HCT116 (cell line): ENCODE measurements at regions not wholly inside any gene's neighbourhood (a gene's known extent, or its start where the extent isn't known, plus 50 kb on each side); places are given as distances from the start of the nearest gene placed in this dataset.

Experiments used
- ATAC-seq: fragments of 200-7000 bp; cut with Tn5 transposase; 2 replicates; pipeline ENCODE4 v1.9.1; 2020; ENCODE audit warnings: mild to moderate bottlenecking, moderate library complexity
- BruUV-seq: library from RNA; stranded (reverse); fragments of 400-500 nt; replicated peaks from 2 replicates; lab custom pipeline; 2021; lab: Mats Ljungman, UMichigan
- CTCF ChIA-PET: fragments of 300-600 bp; sonication (Branson Sonifier 250); formaldehyde crosslinking; loops from one replicate; lab custom pipeline; 2021; ENCODE audit warnings: antibody characterized with exemption; lab: Charles Lee
- POLR2A ChIA-PET: fragments of 300-600, 350-600 bp; sonication (Branson Sonifier 250); formaldehyde crosslinking; loops from one replicate; lab custom pipeline; 2021; ENCODE audit warnings: antibody characterized with exemption; lab: Charles Lee
- RAD21 ChIA-PET, 2 experiments: fragments of 300-600 bp; sonication (Branson Sonifier 250); formaldehyde crosslinking; loops; one replicate each; lab custom pipeline; 2023; ENCODE audit warnings: low total read pairs in 2 of 2; ENCODE audit not compliant: uncharacterized antibody in 2 of 2, unreplicated experiment in 2 of 2, low non-redundant PET in 1 of 2; lab: Charles Lee
- DNase-seq: peaks from one replicate; pipeline ENCODE4 v3.0.0-alpha.2; 2010; ENCODE audit warnings: low read depth, low spot score
- H2AFZ ChIP-seq: fragments of 200-600 bp; shearing (Covaris generic), sonication (generic); 2 replicates; pipeline ENCODE4 v1.6.1; 2017; ENCODE audit warnings: low read depth, mixed run types, mixed read lengths, antibody characterized with exemption, low read length; ENCODE audit not compliant: poor library complexity, severe bottlenecking
- H3K27ac ChIP-seq: 2 replicates; pipeline ENCODE4 v1.5.1; 2012; ENCODE audit warnings: low read depth, low read length
- H3K27me3 ChIP-seq: fragments of 200-600 bp; sonication (generic); 2 replicates; pipeline ENCODE4 v1.6.1; 2016; ENCODE audit warnings: mixed run types, low read length, mixed read lengths; ENCODE audit not compliant: insufficient read depth
- H3K36me3 ChIP-seq, 2 experiments: fragments of 200-500 bp in 1 of 2; fragments of 200-600 bp in 1 of 2; sonication (Bioruptor generic) in 1 of 2; sonication (generic) in 1 of 2; 2 replicates each; pipeline versions ENCODE4 v1.5.1 to v1.6.1; 2014 to 2016; ENCODE audit warnings: low read length in 2 of 2, inconsistent platforms in 1 of 2, mixed read lengths in 1 of 2, mixed run types in 1 of 2; ENCODE audit not compliant: insufficient read depth in 2 of 2, control insufficient read depth in 1 of 2
- H3K4me1 ChIP-seq, 2 experiments: fragments of 200-600 bp in 1 of 2; sonication (generic) in 1 of 2; 2 replicates each; pipeline versions ENCODE4 v1.5.1 to v1.6.1; 2012 to 2017; ENCODE audit warnings: low read length in 2 of 2, inconsistent platforms in 1 of 2, mild to moderate bottlenecking in 1 of 2, mixed read lengths in 1 of 2, mixed run types in 1 of 2, moderate library complexity in 1 of 2; ENCODE audit not compliant: insufficient read depth in 2 of 2, control insufficient read depth in 1 of 2
- H3K4me2 ChIP-seq: fragments of 200-600 bp; sonication (generic); 2 replicates; pipeline ENCODE4 v1.6.1; 2017; ENCODE audit warnings: mixed run types, low read length, mixed read lengths
- H3K4me3 ChIP-seq, 2 experiments: fragments of 200-600 bp in 1 of 2; sonication (generic) in 1 of 2; replicated peaks in 1 of 2; 2 replicates each; pipeline ENCODE4 v1.5.1; 2011 to 2016; ENCODE audit warnings: low read length in 2 of 2, control low read depth in 1 of 2, low read depth in 1 of 2, mild to moderate bottlenecking in 1 of 2, mixed read lengths in 1 of 2, mixed run types in 1 of 2
- H3K79me2 ChIP-seq: fragments of 200-600 bp; sonication (generic); 2 replicates; pipeline ENCODE4 v1.6.1; 2017; ENCODE audit warnings: mild to moderate bottlenecking, mixed run types, low read length, moderate library complexity, mixed read lengths; ENCODE audit not compliant: insufficient read depth
- H3K9ac ChIP-seq: fragments of 200-600 bp; sonication (generic); 2 replicates; pipeline ENCODE4 v1.6.1; 2016; ENCODE audit warnings: low read length, mixed read lengths
- H3K9me2 ChIP-seq: fragments of 200-600 bp; sonication (generic), shearing (Covaris generic); 2 replicates; pipeline ENCODE4 v1.6.1; 2017; ENCODE audit warnings: mixed run types, mild to moderate bottlenecking, moderate library complexity; ENCODE audit not compliant: insufficient read depth
- H3K9me3 ChIP-seq, 2 experiments: fragments of 200-500 bp in 1 of 2; fragments of 200-600 bp in 1 of 2; sonication (Bioruptor generic) in 1 of 2; sonication (generic) in 1 of 2; 2 replicates each; pipeline ENCODE4 v1.6.1; 2014 to 2017; ENCODE audit warnings: low read length in 2 of 2, mixed read lengths in 2 of 2, inconsistent platforms in 1 of 2, low read depth in 1 of 2, mild to moderate bottlenecking in 1 of 2, mixed run types in 1 of 2, moderate library complexity in 1 of 2; ENCODE audit not compliant: control insufficient read depth in 1 of 2, insufficient read depth in 1 of 2
- H4K20me1 ChIP-seq: fragments of 200-600 bp; sonication (generic), shearing (Covaris generic); 2 replicates; pipeline ENCODE4 v1.6.1; 2017; ENCODE audit warnings: mixed run types, mild to moderate bottlenecking, moderate library complexity; ENCODE audit not compliant: insufficient read depth
- CTCF ChIP-seq, 3 experiments: fragments of 200-600 bp in 1 of 3; sonication (generic) in 1 of 3; IDR thresholded peaks in 2 of 3; conservative IDR thresholded peaks in 1 of 3; 2 replicates each; pipeline ENCODE4 v1.5.1; 2012 to 2017; ENCODE audit warnings: low read depth in 2 of 3, low read length in 2 of 3, antibody characterized with exemption in 1 of 3, borderline replicate concordance in 1 of 3, control low read depth in 1 of 3, mild to moderate bottlenecking in 1 of 3, mixed read lengths in 1 of 3, mixed run types in 1 of 3, moderate library complexity in 1 of 3; ENCODE audit not compliant: insufficient read depth in 1 of 3
- EZH2 ChIP-seq: fragments of 200-600 bp; sonication (generic); IDR thresholded peaks from 2 replicates; pipeline ENCODE4 v1.6.1; 2017; ENCODE audit warnings: antibody characterized with exemption, mixed run types
- EZH2phosphoT487 ChIP-seq: fragments of 200-600 bp; IDR thresholded peaks from 2 replicates; pipeline ENCODE4 v1.6.1; 2018; ENCODE audit warnings: antibody characterized with exemption, borderline replicate concordance
- MAX ChIP-seq: IDR thresholded peaks from 2 replicates; pipeline ENCODE4 v1.6.1; 2012
- POLR2A ChIP-seq: IDR thresholded peaks from 2 replicates; pipeline ENCODE4 v1.7.0; 2011; ENCODE audit warnings: borderline replicate concordance; ENCODE audit not compliant: insufficient read depth, insufficient read length; ENCODE audit errors: extremely low read depth
- REST ChIP-seq: IDR thresholded peaks from 2 replicates; pipeline ENCODE4 v1.6.1; 2012; ENCODE audit warnings: low read depth
- SIN3A ChIP-seq: IDR thresholded peaks from 2 replicates; pipeline ENCODE4 v1.6.1; 2012; ENCODE audit warnings: low read depth
- SP1 ChIP-seq: IDR thresholded peaks from 2 replicates; pipeline ENCODE4 v1.6.1; 2012; ENCODE audit warnings: low read depth
- SRF ChIP-seq: IDR thresholded peaks from 2 replicates; pipeline ENCODE4 v1.6.1; 2012; ENCODE audit warnings: low read depth
- TCF7L2 ChIP-seq: IDR thresholded peaks from 2 replicates; pipeline ENCODE4 v1.7.0; 2011; ENCODE audit warnings: borderline replicate concordance, inconsistent platforms; ENCODE audit not compliant: insufficient read depth, insufficient read length; ENCODE audit errors: extremely low read depth
- ZBTB33 ChIP-seq: IDR thresholded peaks from 2 replicates; pipeline ENCODE4 v1.6.1; 2011; ENCODE audit warnings: mild to moderate bottlenecking, low read length, moderate library complexity; ENCODE audit not compliant: insufficient replicate concordance; ENCODE audit errors: extremely low read depth
- ZFX ChIP-seq: fragments of 450-650 bp; IDR thresholded peaks from 2 replicates; pipeline ENCODE4 v1.6.1; 2017
- ZNF274 ChIP-seq: fragments of 200-500 bp; sonication (Bioruptor generic); IDR thresholded peaks from 2 replicates; pipeline ENCODE4 v1.6.1; 2014; ENCODE audit warnings: mild to moderate bottlenecking, low read depth, low read length, inconsistent platforms
- intact Hi-C: fragments of 100-400 bp; cut with micrococcal nuclease; formaldehyde crosslinking; loops from 2 replicates; pipeline ENCODE4 v1.10.0; 2022

- H3K36me3 ChIP-seq: no peaks in the 10 kb centered on the region
- H3K4me3 ChIP-seq: no peak overlapping the region
- H4K20me1 ChIP-seq: no peaks in the 10 kb centered on the region
- BruUV-seq: no TSS peak
- H3K79me2 ChIP-seq: no peaks in the 10 kb centered on the region
- no peak for DNase-seq
- intact Hi-C loops: no loop called here
- H3K9me2 ChIP-seq: no peaks in the 10 kb centered on the region
- POLR2A ChIA-PET: no interaction called here
- H2AFZ ChIP-seq: no peak overlapping the region
- peak; percentile 38; the same call in 1 of the 2 replicates for ATAC-seq
- H3K4me1 ChIP-seq: peaks cover 0 to 2% of the 10 kb centered on the region in 2 experiments; a peak in 1 of 4 replicates
- H3K9ac ChIP-seq: no peak overlapping the region
- TF ChIP-seq ZBTB33 (no peak), EZH2 (no peak), ZFX (no peak)
- no peak overlapping the region for H3K27ac ChIP-seq
- RAD21 ChIA-PET: no interaction called here
- CTCF ChIA-PET: no interaction called here
- H3K27me3 ChIP-seq: peaks cover 85% of the 10 kb centered on the region
- no peaks in the 10 kb centered on the region for H3K9me3 ChIP-seq
- no peak overlapping the region for H3K4me2 ChIP-seq
Observed at GRCh38 chr18:47730795-47731194, 199.7 kb downstream of the SMAD2 start.

- DNase-seq: no peak
- H3K79me2 ChIP-seq: no peaks in the 10 kb centered on the region
- H3K4me2 ChIP-seq: no peak overlapping the region
- no peak for ATAC-seq
- no peak overlapping the region for H2AFZ ChIP-seq
- no peaks in the 10 kb centered on the region for H4K20me1 ChIP-seq
- H3K27ac ChIP-seq: no peak overlapping the region
- H3K9me2 ChIP-seq: no peaks in the 10 kb centered on the region
- H3K9ac ChIP-seq: no peak overlapping the region
- CTCF ChIA-PET: no interaction called here
- POLR2A ChIA-PET: no interaction called here
- H3K36me3 ChIP-seq: no peaks in the 10 kb centered on the region
- peaks cover 0 to 2% of the 10 kb centered on the region in 2 experiments; a peak in 1 of 4 replicates for H3K4me1 ChIP-seq
- no TSS peak for BruUV-seq
- intact Hi-C loops: no loop called here
- no peaks in the 10 kb centered on the region for H3K9me3 ChIP-seq
- H3K4me3 ChIP-seq: no peak overlapping the region
- H3K27me3 ChIP-seq: peaks cover 84% of the 10 kb centered on the region
- RAD21 ChIA-PET: no interaction called here
- no peak for TF ChIP-seq TCF7L2
- TF ChIP-seq MAX: no peak
- no peak for TF ChIP-seq REST
- no peak for TF ChIP-seq EZH2
- no peak for TF ChIP-seq POLR2A
- TF ChIP-seq SRF: no peak
- TF ChIP-seq SIN3A: no peak
- TF ChIP-seq EZH2phosphoT487: no peak
- TF ChIP-seq SP1: no peak
- no peak for TF ChIP-seq CTCF (IDR thresholded peaks at IDR 0.05 in 2 of 3, conservative IDR thresholded peaks at IDR 0.05 in 1 of 3; ENCODE audit: borderline replicate concordance in 1 of 3, insufficient read depth in 1 of 3, low read depth in 2 of 3, low read length in 2 of 3)
- TF ChIP-seq ZNF274: no peak
Observed at GRCh38 chr18:47729356-47729755, 201.1 kb downstream of the SMAD2 start.
